Prostate gland (tissue), 2 donors: ENCODE measurements at regions not wholly inside any gene's neighbourhood (a gene's known extent, or its start where the extent isn't known, plus 50 kb on each side); places are given as distances from the start of the nearest gene placed in this dataset.

Experiments
- CTCF ChIP-seq, 4 experiments: fragments of 200-600 bp in 2 of 4; fragments of 450-650 bp in 2 of 4; sonication (generic) in 2 of 4; IDR thresholded peaks; 1 replicate in 3 of 4; 2 replicates in 1 of 4; pipeline ENCODE4 v1.5.1; 2016 to 2019; ENCODE audit warnings: antibody characterized with exemption in 4 of 4, mild to moderate bottlenecking in 2 of 4, moderate library complexity in 2 of 4
- POLR2AphosphoS5 ChIP-seq: sonication (generic); formaldehyde crosslinking; IDR thresholded peaks from one replicate; pipeline ENCODE4 v1.6.1; 2017; ENCODE audit warnings: antibody characterized with exemption

DNA sequence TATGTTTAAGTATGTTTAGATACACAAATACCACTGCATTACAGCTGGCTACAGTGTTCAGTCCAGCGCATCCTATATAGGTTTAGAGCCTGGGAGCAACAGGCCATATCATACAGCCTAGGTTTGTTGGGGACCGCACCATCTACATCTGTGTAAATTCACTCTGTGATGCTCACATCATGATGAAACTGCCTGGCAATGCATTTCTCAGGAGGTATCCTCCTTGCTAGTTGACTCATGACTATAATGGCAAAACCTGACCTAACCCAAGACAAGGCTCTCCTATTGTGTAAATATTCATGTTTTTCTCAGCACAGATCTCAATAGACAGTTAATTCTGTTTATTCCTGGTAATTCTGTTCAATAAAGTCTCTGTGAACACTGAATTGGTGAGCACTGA, 240.7 kb upstream of the PFKP start:
- TF ChIP-seq CTCF (IDR thresholded peaks at IDR 0.05) (no peak), POLR2AphosphoS5 (no peak)
